Amygdala (tissue), 56 donors: ENCODE measurements at regions not wholly inside any gene's neighbourhood (a gene's known extent, or its start where the extent isn't known, plus 50 kb on each side); places are given as distances from the start of the nearest gene placed in this dataset.
A peak's percentile ranks its signal among the peaks of the same experiment; 100 is the strongest.

Experiments used
- DNase-seq, 56 donors: peaks; one replicate each; lab custom pipeline; 2025; lab: John Stamatoyannopoulos, UW

DNA sequence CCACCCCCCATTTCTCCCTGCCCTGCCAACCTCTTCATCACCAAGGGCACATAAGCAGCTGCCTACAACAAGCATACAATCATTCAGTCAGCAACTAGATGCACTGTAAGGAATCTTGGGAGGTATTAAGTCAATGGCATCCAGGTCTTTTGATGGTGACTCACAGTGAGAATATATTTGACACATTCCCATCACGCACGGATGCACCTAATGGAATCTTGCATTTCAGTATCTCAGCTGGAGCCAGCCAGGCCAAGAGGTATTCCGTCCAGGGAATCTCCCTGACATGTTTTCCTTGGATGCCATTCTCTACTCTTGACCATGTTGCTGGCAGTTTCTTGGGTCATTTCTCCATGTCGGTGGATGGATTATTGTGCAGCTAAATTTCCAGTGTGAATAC lies 73.9 kb upstream of the CAPRIN2 start:
- no peak for DNase-seq

DNA sequence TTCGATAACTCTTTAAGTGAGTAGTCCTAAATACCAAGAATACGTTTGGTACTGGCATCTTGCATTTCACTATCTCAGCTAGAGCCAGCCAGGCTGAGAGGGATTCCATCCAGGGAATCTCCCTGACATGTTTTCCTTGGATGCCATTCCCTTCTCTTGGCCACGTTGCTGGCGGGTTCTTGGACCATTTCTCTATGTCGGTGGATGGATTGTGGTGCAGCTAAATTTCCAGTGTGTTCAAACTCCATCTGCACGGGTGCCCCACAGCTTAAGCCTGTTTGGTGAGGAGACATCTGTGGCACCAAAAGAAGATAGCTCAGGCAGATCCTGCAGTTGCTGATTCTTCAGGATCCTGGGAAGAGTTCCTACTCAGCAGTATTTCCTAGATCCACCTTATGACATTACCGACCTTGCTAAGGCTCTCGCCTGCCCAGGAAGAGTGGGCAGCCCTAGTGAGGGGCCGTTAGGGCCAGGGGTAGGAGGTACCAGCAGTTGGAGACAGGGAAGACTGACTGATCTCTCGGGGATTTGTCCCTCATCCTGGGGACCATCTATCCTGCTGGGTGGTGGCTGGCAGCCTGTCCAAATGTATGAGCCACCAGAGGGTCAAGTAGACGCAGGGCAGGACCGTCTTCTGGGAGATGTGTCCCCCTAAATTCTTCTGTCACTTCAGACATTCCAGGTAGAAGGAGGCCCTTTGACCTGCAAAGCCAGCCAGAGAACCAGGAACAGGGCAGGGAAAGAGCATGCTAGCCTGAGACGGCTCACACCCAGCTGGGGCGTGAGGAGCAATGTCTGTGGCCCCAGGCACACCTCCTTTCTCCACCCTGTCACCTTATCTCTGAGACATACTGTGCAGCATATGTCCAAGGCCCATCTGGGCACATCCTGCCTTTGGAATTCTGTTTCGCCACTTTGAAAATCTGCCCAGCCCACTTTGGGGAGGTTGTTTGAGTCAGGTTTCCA lies 72.6 kb upstream of the CAPRIN2 start:
- no peak for DNase-seq

- DNase-seq, result no peak
Observed at GRCh38 chr12:30826276-30826675, 71.5 kb upstream of the CAPRIN2 start.

- DNase-seq, result no peak
Observed at GRCh38 chr12:30825341-30825740, 70.6 kb upstream of the CAPRIN2 start.

DNA sequence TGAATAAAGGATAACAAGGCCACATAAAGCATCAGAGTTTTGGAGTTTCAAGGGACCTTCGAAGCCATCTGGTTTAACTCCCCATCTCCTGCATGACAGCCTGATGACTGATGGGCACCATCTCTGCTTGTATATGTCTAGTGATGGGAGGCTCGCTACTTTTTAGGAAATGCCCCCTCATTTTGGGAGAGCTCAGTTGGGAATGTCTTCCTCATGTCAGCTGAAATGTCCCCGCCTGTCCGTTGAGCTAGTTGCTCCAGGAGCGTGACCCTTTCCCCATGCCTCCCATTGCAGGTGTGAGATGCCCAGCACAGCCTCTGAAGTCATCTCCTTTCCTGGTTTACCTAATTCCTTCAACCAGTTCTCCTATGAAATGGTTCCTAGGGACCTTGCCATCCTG lies 69.6 kb upstream of the CAPRIN2 start:
- DNase-seq, result no peak

- no peak for DNase-seq
Observed at GRCh38 chr12:30823764-30824163, 69.0 kb upstream of the CAPRIN2 start.

- DNase-seq, result peak in 5 of 56 donors; percentile 16 to 43 (median 23)
Observed at GRCh38 chr12:30823156-30823699, 68.5 kb upstream of the CAPRIN2 start.

DNA sequence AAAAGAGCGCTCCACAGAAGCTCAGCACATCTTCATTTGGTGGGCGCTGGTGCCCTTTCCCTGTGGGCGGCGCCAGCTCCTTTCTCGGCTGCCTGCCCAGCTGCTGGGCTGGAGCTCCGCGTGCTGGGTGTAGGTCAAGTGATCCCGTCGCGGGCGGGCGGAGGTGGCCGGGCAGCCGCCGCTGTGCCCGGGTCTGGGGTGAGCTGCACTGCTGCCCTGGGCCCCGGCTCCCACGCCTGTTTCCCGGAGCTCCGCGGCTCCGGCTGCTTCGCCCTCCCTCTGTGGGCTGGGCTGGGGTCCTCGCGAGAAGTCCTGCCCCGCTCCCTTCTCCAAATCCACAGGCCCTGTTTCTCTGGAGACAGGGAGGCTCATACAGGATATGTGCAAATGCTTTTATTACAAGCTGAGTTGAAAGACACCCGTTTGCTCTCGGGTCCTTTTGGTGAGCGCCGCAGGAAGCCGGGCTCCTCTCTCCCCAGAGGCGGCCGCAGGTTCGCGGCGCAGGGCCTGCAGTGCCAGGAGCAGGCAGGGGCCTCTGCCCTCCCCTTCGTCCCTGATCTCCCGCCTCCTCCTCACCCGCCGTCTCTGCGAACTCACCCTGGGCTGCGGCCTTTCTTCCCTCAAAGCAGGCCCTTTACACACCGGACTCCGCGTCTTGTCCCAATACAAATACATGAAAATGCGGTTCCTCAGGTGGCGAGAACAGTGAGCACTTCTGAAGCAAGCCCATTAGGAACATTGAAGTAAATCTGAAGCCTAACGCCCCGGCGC lies 67.8 kb upstream of the CAPRIN2 start:
- DNase-seq, result peak in 45 of 56 donors; percentile 6 to 80 (median 47)

DNA sequence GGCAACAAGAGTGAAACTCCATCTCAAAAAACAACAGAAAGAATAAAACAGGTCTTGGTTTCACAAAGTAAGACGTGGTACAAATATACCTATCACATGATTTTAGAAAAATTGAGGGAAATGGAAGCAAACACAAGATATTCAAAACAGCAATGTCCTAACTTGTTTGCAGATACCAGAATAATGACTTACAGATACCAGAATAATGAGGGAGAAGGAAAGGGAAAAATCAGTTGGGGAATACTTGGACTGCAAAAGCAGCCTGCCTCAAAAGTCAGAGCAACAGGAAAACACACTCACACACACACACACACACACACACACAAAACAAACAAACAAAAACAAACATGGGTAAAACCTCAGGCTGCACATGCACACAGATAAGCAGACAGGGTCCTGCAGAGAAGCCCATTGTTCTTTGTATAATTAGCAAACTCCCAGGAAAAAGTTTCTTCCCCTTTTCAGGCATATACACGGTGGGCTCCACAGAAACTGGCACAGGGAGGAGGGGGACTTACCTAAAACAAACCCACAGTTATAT lies 65.7 kb upstream of the CAPRIN2 start:
- DNase-seq, result no peak

- DNase-seq, result no peak
Observed at GRCh38 chr12:30818562-30818961, 63.8 kb upstream of the CAPRIN2 start.

DNA sequence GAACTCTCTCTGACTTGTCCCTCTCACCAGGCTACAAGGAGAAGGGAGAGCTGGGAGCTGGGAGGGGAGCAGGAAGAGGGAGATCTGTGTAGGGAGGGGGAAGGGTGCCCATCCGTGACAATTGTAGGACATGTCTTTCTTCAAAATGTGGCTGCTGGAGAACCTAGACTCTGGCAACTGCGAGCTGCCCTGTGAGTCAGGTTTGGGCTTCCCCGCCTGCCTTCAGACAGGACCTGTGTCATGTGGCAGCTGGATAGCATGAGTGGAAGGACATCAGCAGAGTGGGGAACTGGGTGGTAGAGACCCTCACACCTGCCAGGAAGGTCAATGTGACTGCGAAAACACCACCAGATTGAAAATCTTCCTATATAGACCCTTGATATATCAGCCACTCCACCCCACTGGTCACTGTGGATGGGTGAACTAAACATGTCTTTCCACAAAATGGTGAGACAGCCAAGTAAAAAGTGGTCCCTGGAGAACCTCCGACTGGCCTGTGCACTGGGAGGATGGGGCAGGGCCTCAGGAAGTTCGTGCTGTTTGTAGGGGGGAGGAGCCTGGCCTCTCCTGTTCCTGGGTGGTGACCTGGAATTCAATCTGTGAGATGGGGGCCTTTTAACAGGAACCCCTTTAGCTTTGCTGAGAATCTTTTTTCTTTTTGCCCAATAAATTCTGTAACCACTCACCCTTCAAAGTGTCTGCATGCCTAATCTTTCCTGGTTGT lies 62.2 kb upstream of the CAPRIN2 start:
- no peak for DNase-seq

DNA sequence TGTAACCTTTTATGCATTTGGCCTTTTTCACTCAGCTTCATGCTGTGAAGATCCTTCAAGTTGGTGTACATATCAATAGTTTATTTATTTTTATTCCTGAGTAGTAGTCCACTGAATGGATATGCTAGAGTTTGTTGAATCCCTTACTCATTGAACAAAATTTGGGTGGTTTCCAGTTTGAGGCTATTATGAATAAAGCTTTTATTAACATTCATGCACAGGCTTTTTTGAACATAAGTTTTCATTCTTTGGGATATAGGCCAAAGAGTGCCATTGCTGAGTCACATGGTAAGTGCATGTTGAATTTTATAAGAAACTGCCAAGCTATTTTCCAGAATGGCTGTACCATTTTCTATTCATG lies 59.5 kb upstream of the CAPRIN2 start:
- no peak for DNase-seq

GRCh38 chr12:30813525-30814294 lies 59.0 kb upstream of the CAPRIN2 start:
- no peak for DNase-seq

GRCh38 chr12:30811966-30812365 lies 57.2 kb upstream of the CAPRIN2 start:
- no peak for DNase-seq

DNA sequence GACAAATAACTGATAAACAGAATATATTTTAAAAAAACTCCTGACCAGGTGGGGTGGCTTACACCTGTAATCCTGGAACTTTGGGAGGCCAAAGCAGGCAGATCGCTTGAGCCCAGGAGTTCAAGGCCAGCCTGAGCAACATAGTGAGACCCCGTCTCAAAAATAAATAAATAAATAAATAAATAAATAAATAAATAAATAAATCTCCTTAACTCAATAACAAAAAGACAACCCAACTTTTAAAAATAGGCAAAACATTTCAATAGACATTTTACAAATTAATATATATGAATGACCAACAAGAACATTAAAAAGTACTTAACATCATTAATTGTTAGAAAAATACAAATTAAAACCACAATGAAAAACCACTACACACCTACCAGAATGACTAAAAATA lies 56.2 kb upstream of the CAPRIN2 start:
- DNase-seq, result no peak

GRCh38 chr12:30807695-30808034 lies 52.9 kb upstream of the CAPRIN2 start:
- no peak for DNase-seq

GRCh38 chr12:30806989-30807694 lies 52.4 kb upstream of the CAPRIN2 start:
- DNase-seq, result peak in 3 of 56 donors; percentile 8 to 34 (median 16)

DNA sequence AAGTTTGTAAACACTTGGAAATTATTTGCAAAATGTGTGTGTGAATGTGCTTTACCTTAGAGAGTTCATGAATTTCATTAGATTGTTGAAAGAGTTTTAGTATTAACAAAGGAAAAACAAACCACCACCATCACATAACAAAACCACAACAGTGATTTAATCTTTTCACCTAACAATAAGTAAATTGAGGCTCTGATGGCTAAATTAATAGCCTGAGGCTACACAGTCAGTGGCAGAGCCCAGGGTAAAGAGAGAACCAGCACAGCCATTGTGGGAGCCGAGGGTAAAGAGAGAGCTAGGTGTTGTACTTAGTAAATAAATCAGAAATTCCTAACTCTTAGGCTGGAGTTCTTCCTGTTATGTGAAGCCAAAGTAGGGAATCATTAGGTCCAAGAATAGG lies 51.2 kb upstream of the CAPRIN2 start:
- no peak for DNase-seq
